Neural progenitor cell (in vitro differentiated cells): ENCODE measurements at regions not wholly inside any gene's neighbourhood (a gene's known extent, or its start where the extent isn't known, plus 50 kb on each side); places are given as distances from the start of the nearest gene placed in this dataset.

Experiments
- DNase-seq: peaks from one replicate; pipeline ENCODE4 v3.0.0-alpha.2; 2016; ENCODE audit warnings: low spot score
- H2AFZ ChIP-seq: fragments of 200-600 bp; sonication (generic); replicated peaks from 2 replicates; pipeline ENCODE4 v1.6.1; 2016; ENCODE audit warnings: antibody characterized with exemption
- H3F3A ChIP-seq: fragments of 200-600 bp; sonication (generic); 2 replicates; pipeline ENCODE4 v1.6.1; 2016; ENCODE audit warnings: antibody characterized with exemption, low read depth
- H3K27ac ChIP-seq: fragments of 200-600 bp; sonication (generic); 2 replicates; pipeline ENCODE4 v1.5.1; 2016; ENCODE audit warnings: mild to moderate bottlenecking
- H3K27me3 ChIP-seq: fragments of 200-600 bp; sonication (generic); 2 replicates; pipeline ENCODE4 v1.6.1; 2016; ENCODE audit warnings: mild to moderate bottlenecking, moderate library complexity
- H3K36me3 ChIP-seq: fragments of 200-600 bp; sonication (generic); 2 replicates; pipeline ENCODE4 v1.5.1; 2016
- H3K4me1 ChIP-seq: fragments of 200-600 bp; sonication (generic); 2 replicates; pipeline ENCODE4 v1.6.1; 2016; ENCODE audit warnings: mixed run types
- H3K4me2 ChIP-seq: fragments of 200-600 bp; sonication (generic); 2 replicates; pipeline ENCODE4 v1.6.1; 2016
- H3K4me3 ChIP-seq: fragments of 200-600 bp; sonication (generic); 2 replicates; pipeline ENCODE4 v1.5.1; 2016
- H3K79me2 ChIP-seq: fragments of 200-600 bp; sonication (generic); 2 replicates; pipeline ENCODE4 v1.6.1; 2016; ENCODE audit warnings: low read depth
- H3K9ac ChIP-seq: fragments of 200-600 bp; sonication (generic); 2 replicates; pipeline ENCODE4 v1.6.1; 2016
- H3K9me3 ChIP-seq: fragments of 200-600 bp; sonication (generic); 2 replicates; pipeline ENCODE4 v1.5.1; 2016; ENCODE audit warnings: low read depth
- H4K20me1 ChIP-seq: fragments of 200-600 bp; sonication (generic); 2 replicates; pipeline ENCODE4 v1.6.1; 2016; ENCODE audit warnings: low read depth
- H3K27ac Mint-ChIP-seq: 3 replicates; pipeline ENCODE4 v1.8.0; 2021; ENCODE audit warnings: mixed read lengths
- H3K27me3 Mint-ChIP-seq: 2 replicates; pipeline ENCODE4 v1.8.0; 2022; ENCODE audit warnings: low read depth, mild to moderate bottlenecking, inconsistent platforms, moderate library complexity, mixed read lengths; ENCODE audit not compliant: insufficient read depth
- H3K36me3 Mint-ChIP-seq: 3 replicates; pipeline ENCODE4 v1.8.0; 2021; ENCODE audit warnings: mixed read lengths
- H3K4me1 Mint-ChIP-seq: 3 replicates; pipeline ENCODE4 v1.8.0; 2021; ENCODE audit warnings: mixed read lengths
- H3K4me3 Mint-ChIP-seq: 3 replicates; pipeline ENCODE4 v1.8.0; 2021; ENCODE audit warnings: mild to moderate bottlenecking, moderate library complexity, mixed read lengths
- H3K9me3 Mint-ChIP-seq: 3 replicates; pipeline ENCODE4 v1.8.0; 2020; ENCODE audit warnings: mixed read lengths
- CTCF ChIP-seq: fragments of 200-600 bp; sonication (generic); IDR thresholded peaks from 2 replicates; pipeline ENCODE4 v1.5.1; 2017; ENCODE audit warnings: antibody characterized with exemption, mild to moderate bottlenecking
- EZH2 ChIP-seq: fragments of 200-600 bp; sonication (generic); IDR thresholded peaks from 2 replicates; pipeline ENCODE4 v1.6.1; 2017; ENCODE audit warnings: antibody characterized with exemption, mild to moderate bottlenecking, moderate library complexity
- EZH2phosphoT487 ChIP-seq: fragments of 200-600 bp; sonication (generic); IDR thresholded peaks from 2 replicates; pipeline ENCODE4 v1.6.1; 2017; ENCODE audit warnings: antibody characterized with exemption

- DNase-seq, result no peak
- no peaks in the 10 kb centered on the region for H3K79me2 ChIP-seq
- H3K4me1 ChIP-seq, result no peaks in the 10 kb centered on the region
- no peak overlapping the region for H3K27ac Mint-ChIP-seq
- H3K27me3 Mint-ChIP-seq, result no peaks in the 10 kb centered on the region
- no peaks in the 10 kb centered on the region for H3K9me3 ChIP-seq
- no peak overlapping the region for H3K4me3 Mint-ChIP-seq
- TF ChIP-seq CTCF, result no peak
- TF ChIP-seq EZH2, result no peak
- TF ChIP-seq EZH2phosphoT487, result no peak
- no peaks in the 10 kb centered on the region for H3K9me3 Mint-ChIP-seq
- no peak overlapping the region for H3K4me3 ChIP-seq
- H3F3A ChIP-seq, result no peaks in the 10 kb centered on the region
- H3K36me3 Mint-ChIP-seq, result no peaks in the 10 kb centered on the region
- H4K20me1 ChIP-seq, result no peaks in the 10 kb centered on the region
- no peak overlapping the region for H3K4me2 ChIP-seq
- H3K36me3 ChIP-seq, result no peaks in the 10 kb centered on the region
- no peaks in the 10 kb centered on the region for H3K27me3 ChIP-seq
- H3K27ac ChIP-seq, result no peak overlapping the region
- H2AFZ ChIP-seq, result no peak overlapping the region
- H3K4me1 Mint-ChIP-seq, result peaks cover 5% of the 10 kb centered on the region
- H3K9ac ChIP-seq, result no peak overlapping the region
Measured at GRCh38 chr2:150293771-150294170, 193.7 kb downstream of the RND3 start.

GRCh38 chr2:150292807-150293206, 194.7 kb downstream of the RND3 start:
- no peak overlapping the region for H3K4me2 ChIP-seq

GRCh38 chr2:150292192-150292591, 195.3 kb downstream of the RND3 start:
- Histone ChIP-seq H3K27me3 (no peaks in the 10 kb centered on the region), H3K9ac (no peak overlapping the region), H3K9me3 (no peaks in the 10 kb centered on the region), H3K36me3 (no peaks in the 10 kb centered on the region), H3K4me3 (no peak overlapping the region), H3K4me2 (no peak overlapping the region), H3K4me1 (no peaks in the 10 kb centered on the region), H3F3A (no peaks in the 10 kb centered on the region), H3K79me2 (no peaks in the 10 kb centered on the region), H2AFZ (no peak overlapping the region), H4K20me1 (no peaks in the 10 kb centered on the region), H3K27ac (no peak overlapping the region)
- Mint-ChIP-seq H3K36me3 (no peaks in the 10 kb centered on the region), H3K27ac (no peak overlapping the region), H3K4me1 (peaks cover 5% of the 10 kb centered on the region), H3K9me3 (no peaks in the 10 kb centered on the region), H3K27me3 (no peaks in the 10 kb centered on the region), H3K4me3 (no peak overlapping the region)
- no peak for DNase-seq
- TF ChIP-seq EZH2 (no peak), CTCF (no peak), EZH2phosphoT487 (no peak)

More at GRCh38 chr2:150292807-150293206, 194.7 kb downstream of the RND3 start:
- Mint-ChIP-seq H3K36me3 (no peaks in the 10 kb centered on the region), H3K4me3 (no peak overlapping the region), H3K9me3 (no peaks in the 10 kb centered on the region), H3K27ac (no peak overlapping the region), H3K27me3 (no peaks in the 10 kb centered on the region), H3K4me1 (peaks cover 5% of the 10 kb centered on the region)
- Histone ChIP-seq H3K4me1 (no peaks in the 10 kb centered on the region), H3K9ac (no peak overlapping the region), H3K36me3 (no peaks in the 10 kb centered on the region), H4K20me1 (no peaks in the 10 kb centered on the region), H3K27me3 (no peaks in the 10 kb centered on the region), H3K9me3 (no peaks in the 10 kb centered on the region), H3K79me2 (no peaks in the 10 kb centered on the region), H3K4me3 (no peak overlapping the region), H3K27ac (no peak overlapping the region), H3F3A (no peaks in the 10 kb centered on the region), H2AFZ (no peak overlapping the region)
- DNase-seq, result no peak
- TF ChIP-seq EZH2phosphoT487, result no peak

- Mint-ChIP-seq H3K27ac (no peak overlapping the region), H3K36me3 (no peaks in the 10 kb centered on the region), H3K4me3 (no peak overlapping the region), H3K9me3 (no peaks in the 10 kb centered on the region), H3K27me3 (peaks cover 4% of the 10 kb centered on the region), H3K4me1 (peaks cover 13% of the 10 kb centered on the region)
- H3K4me2 ChIP-seq, result no peak overlapping the region
- H3K9me3 ChIP-seq, result no peaks in the 10 kb centered on the region
- no peak overlapping the region for H3K4me3 ChIP-seq
- no peak overlapping the region for H3K27ac ChIP-seq
- no peaks in the 10 kb centered on the region for H3K4me1 ChIP-seq
- H3K9ac ChIP-seq, result no peak overlapping the region
- no peaks in the 10 kb centered on the region for H3K27me3 ChIP-seq
- no peak overlapping the region for H2AFZ ChIP-seq
- no peaks in the 10 kb centered on the region for H3K79me2 ChIP-seq
- H3K36me3 ChIP-seq, result no peaks in the 10 kb centered on the region
- no peaks in the 10 kb centered on the region for H4K20me1 ChIP-seq
- TF ChIP-seq CTCF (no peak), EZH2 (no peak), EZH2phosphoT487 (no peak)
- DNase-seq, result no peak
- H3F3A ChIP-seq, result no peaks in the 10 kb centered on the region
Measured at GRCh38 chr2:150286730-150287362, 200.6 kb downstream of the RND3 start.
